OCI-LY7 (cell line): ENCODE measurements at regions not wholly inside any gene's neighbourhood (a gene's known extent, or its start where the extent isn't known, plus 50 kb on each side); places are given as distances from the start of the nearest gene placed in this dataset.

Experiments
- EZH2phosphoT487 ChIP-seq: fragments of 200-600 bp; sonication (generic); IDR thresholded peaks from 2 replicates; pipeline ENCODE4 v1.6.1; 2018; ENCODE audit warnings: low read depth, borderline replicate concordance, mild to moderate bottlenecking, mixed run types, antibody characterized with exemption, low read length, moderate library complexity, mixed read lengths
- TF ChIP-seq, protein P1 (sequence below): fragments of 200-600 bp; sonication (generic); conservative IDR thresholded peaks from 2 replicates; pipeline ENCODE4 v1.5.1; 2014; ENCODE audit warnings: mild to moderate bottlenecking, antibody characterized with exemption, low read length, moderate library complexity, mixed read lengths

DNA sequence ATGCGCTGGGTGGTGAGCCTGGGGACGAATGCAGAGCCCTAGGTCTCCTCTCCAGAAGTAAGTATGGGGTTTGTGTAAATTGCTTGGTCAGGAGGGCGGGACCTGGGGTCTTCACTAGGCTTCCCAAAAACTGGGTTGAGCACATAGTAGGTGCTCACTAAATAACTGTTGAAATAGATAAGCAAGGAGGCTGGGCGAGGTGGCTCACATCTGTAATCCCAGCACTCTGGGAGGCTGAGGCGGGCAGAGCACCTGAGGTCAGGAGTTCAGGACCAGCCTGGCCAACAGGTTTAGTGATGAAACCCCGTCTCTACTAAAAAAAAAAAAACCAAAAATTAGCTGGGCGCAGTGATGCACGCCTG, 163.9 kb upstream of the IER5L start:
- TF ChIP-seq, protein P1, sequence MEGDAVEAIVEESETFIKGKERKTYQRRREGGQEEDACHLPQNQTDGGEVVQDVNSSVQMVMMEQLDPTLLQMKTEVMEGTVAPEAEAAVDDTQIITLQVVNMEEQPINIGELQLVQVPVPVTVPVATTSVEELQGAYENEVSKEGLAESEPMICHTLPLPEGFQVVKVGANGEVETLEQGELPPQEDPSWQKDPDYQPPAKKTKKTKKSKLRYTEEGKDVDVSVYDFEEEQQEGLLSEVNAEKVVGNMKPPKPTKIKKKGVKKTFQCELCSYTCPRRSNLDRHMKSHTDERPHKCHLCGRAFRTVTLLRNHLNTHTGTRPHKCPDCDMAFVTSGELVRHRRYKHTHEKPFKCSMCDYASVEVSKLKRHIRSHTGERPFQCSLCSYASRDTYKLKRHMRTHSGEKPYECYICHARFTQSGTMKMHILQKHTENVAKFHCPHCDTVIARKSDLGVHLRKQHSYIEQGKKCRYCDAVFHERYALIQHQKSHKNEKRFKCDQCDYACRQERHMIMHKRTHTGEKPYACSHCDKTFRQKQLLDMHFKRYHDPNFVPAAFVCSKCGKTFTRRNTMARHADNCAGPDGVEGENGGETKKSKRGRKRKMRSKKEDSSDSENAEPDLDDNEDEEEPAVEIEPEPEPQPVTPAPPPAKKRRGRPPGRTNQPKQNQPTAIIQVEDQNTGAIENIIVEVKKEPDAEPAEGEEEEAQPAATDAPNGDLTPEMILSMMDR, result no peak
- TF ChIP-seq EZH2phosphoT487, result no peak
